ENCODE measurements at regions not wholly inside any gene's neighbourhood (a gene's known extent, or its start where the extent isn't known, plus 50 kb on each side); places are given as distances from the start of the nearest gene placed in this dataset.

GRCh38 chr1:228976316-228976715, 241.0 kb downstream of the RHOU start:
- H3K4me3 ChIP-seq (ENCODE audit: low read depth, low read length), result no peak overlapping the region
- no peak for DNase-seq (ENCODE audit: low read depth)
- TF ChIP-seq CTCF (IDR thresholded peaks at IDR 0.05; ENCODE audit: control insufficient read depth, extremely low read depth, insufficient read depth), result no peak

- TF ChIP-seq CTCF (IDR thresholded peaks at IDR 0.05; ENCODE audit: control insufficient read depth, extremely low read depth, insufficient read depth), result no peak
- DNase-seq (ENCODE audit: low read depth), result no peak
- H3K4me3 ChIP-seq (ENCODE audit: low read depth, low read length), result no peak overlapping the region
Measured at GRCh38 chr1:228977307-228977706, 242.0 kb downstream of the RHOU start.

GRCh38 chr1:228977741-228978140, 242.5 kb downstream of the RHOU start:
- no peak overlapping the region for H3K4me3 ChIP-seq (ENCODE audit: low read depth, low read length)
- no peak for DNase-seq (ENCODE audit: low read depth)
- TF ChIP-seq CTCF (IDR thresholded peaks at IDR 0.05; ENCODE audit: control insufficient read depth, extremely low read depth, insufficient read depth), result no peak

GRCh38 chr1:228978484-228979324, 243.4 kb downstream of the RHOU start:
- TF ChIP-seq CTCF (IDR thresholded peaks at IDR 0.05; ENCODE audit: control insufficient read depth, extremely low read depth, insufficient read depth), result no peak
- peak; percentile 27 for DNase-seq (ENCODE audit: low read depth)
- no peak overlapping the region for H3K4me3 ChIP-seq (ENCODE audit: low read depth, low read length)

- no peak overlapping the region for H3K4me3 ChIP-seq (ENCODE audit: low read depth, low read length)
- DNase-seq (ENCODE audit: low read depth), result no peak
- TF ChIP-seq CTCF (IDR thresholded peaks at IDR 0.05; ENCODE audit: control insufficient read depth, extremely low read depth, insufficient read depth), result no peak
Measured at GRCh38 chr1:228979325-228979699, 244.0 kb downstream of the RHOU start.

GRCh38 chr1:228979774-228980173, 244.5 kb downstream of the RHOU start:
- no peak overlapping the region for H3K4me3 ChIP-seq (ENCODE audit: low read depth, low read length)
- no peak for DNase-seq (ENCODE audit: low read depth)
- TF ChIP-seq CTCF (IDR thresholded peaks at IDR 0.05; ENCODE audit: control insufficient read depth, extremely low read depth, insufficient read depth), result no peak
